IMR-90 (cell line): ENCODE measurements at regions not wholly inside any gene's neighbourhood (a gene's known extent, or its start where the extent isn't known, plus 50 kb on each side); places are given as distances from the start of the nearest gene placed in this dataset.

Experiments
- ATAC-seq: fragments of 200-7000 bp; cut with Tn5 transposase; 2 replicates; pipeline ENCODE4 v1.9.1; 2020; ENCODE audit warnings: low read depth, mild to moderate bottlenecking, moderate library complexity
- BruUV-seq: library from RNA; stranded (reverse); fragments of 400-500 nt; replicated peaks from 2 replicates; lab custom pipeline; 2021; lab: Mats Ljungman, UMichigan
- CTCF ChIA-PET: fragments of 300-600 bp; formaldehyde crosslinking; extraction: SDS; loops from one replicate; lab custom pipeline; 2021; ENCODE audit warnings: antibody characterized with exemption; lab: Yijun Ruan, JAX
- POLR2A ChIA-PET: fragments of 300-600 bp; sonication (Branson Sonifier 250); formaldehyde crosslinking; loops from one replicate; lab custom pipeline; 2022; ENCODE audit warnings: antibody characterized with exemption; ENCODE audit not compliant: unreplicated experiment; lab: Charles Lee
- DNase-seq: peaks from one replicate; pipeline ENCODE4 v3.0.0; 2013
- H2AFZ ChIP-seq: replicated peaks from 2 replicates; pipeline ENCODE3; 2013; ENCODE audit warnings: low read length, mild to moderate bottlenecking; ENCODE audit not compliant: poor library complexity
- H2AK5ac ChIP-seq: 2 replicates; pipeline ENCODE4 v1.6.1; 2013; ENCODE audit warnings: low read depth, low read length, inconsistent platforms
- H2AK9ac ChIP-seq: replicated peaks from 2 replicates; pipeline ENCODE3; 2013; ENCODE audit warnings: mild to moderate bottlenecking, low read depth, low read length, moderate library complexity; ENCODE audit not compliant: poor library complexity
- H2BK120ac ChIP-seq: 2 replicates; pipeline ENCODE4 v1.6.1; 2013; ENCODE audit warnings: low read depth, low read length, inconsistent platforms
- H2BK15ac ChIP-seq: 3 replicates; pipeline ENCODE4 v1.6.1; 2013; ENCODE audit warnings: low read depth, low read length, inconsistent platforms
- H2BK20ac ChIP-seq: 2 replicates; pipeline ENCODE4 v1.6.1; 2013; ENCODE audit warnings: low read depth, mild to moderate bottlenecking, inconsistent platforms, low read length, moderate library complexity
- H2BK5ac ChIP-seq: 2 replicates; pipeline ENCODE4 v1.6.1; 2013; ENCODE audit warnings: mild to moderate bottlenecking, low read depth, low read length, inconsistent platforms; ENCODE audit not compliant: poor library complexity, severe bottlenecking
- H3K14ac ChIP-seq: replicated peaks from 2 replicates; pipeline ENCODE4 v1.6.1; 2013; ENCODE audit warnings: low read depth, low read length, inconsistent platforms
- H3K18ac ChIP-seq: 2 replicates; pipeline ENCODE4 v1.6.1; 2013; ENCODE audit warnings: low read depth, low read length, control low read depth
- H3K23ac ChIP-seq: 2 replicates; pipeline ENCODE4 v1.6.1; 2013; ENCODE audit warnings: low read depth, low read length, inconsistent platforms
- H3K27ac ChIP-seq: 2 replicates; pipeline ENCODE4 v1.5.1; 2013; ENCODE audit warnings: mild to moderate bottlenecking, control low read depth, low read length; ENCODE audit not compliant: insufficient read depth
- H3K27me3 ChIP-seq: 2 replicates; pipeline ENCODE4 v1.6.1; 2013; ENCODE audit warnings: low read length; ENCODE audit not compliant: control insufficient read depth, insufficient read depth
- H3K36me3 ChIP-seq: 2 replicates; pipeline ENCODE4 v1.6.1; 2013; ENCODE audit warnings: low read length, mixed read lengths; ENCODE audit not compliant: control insufficient read depth, insufficient read depth
- H3K4ac ChIP-seq: 2 replicates; pipeline ENCODE4 v1.6.1; 2013; ENCODE audit warnings: low read depth, low read length, inconsistent platforms
- H3K4me1 ChIP-seq: 2 replicates; pipeline ENCODE4 v1.6.1; 2013; ENCODE audit warnings: low read length, mixed read lengths; ENCODE audit not compliant: control insufficient read depth, insufficient read depth
- H3K4me2 ChIP-seq: 2 replicates; pipeline ENCODE4 v1.6.1; 2013; ENCODE audit warnings: low read depth, mild to moderate bottlenecking, control low read depth, low read length, moderate library complexity
- H3K4me3 ChIP-seq: 2 replicates; pipeline ENCODE4 v1.5.1; 2013; ENCODE audit warnings: low read depth, mild to moderate bottlenecking, control low read depth, low read length, moderate library complexity; ENCODE audit not compliant: insufficient read depth
- H3K56ac ChIP-seq: 2 replicates; pipeline ENCODE4 v1.6.1; 2013; ENCODE audit warnings: low read length, inconsistent platforms; ENCODE audit not compliant: insufficient read depth; ENCODE audit errors: extremely low read depth
- H3K79me1 ChIP-seq, 2 experiments: 2 replicates each; pipeline ENCODE4 v1.6.1; 2013; ENCODE audit warnings: low read length in 2 of 2, inconsistent platforms in 1 of 2, low read depth in 1 of 2
- H3K9ac ChIP-seq: 2 replicates; pipeline ENCODE4 v1.6.1; 2013; ENCODE audit warnings: low read depth, low read length, control low read depth
- H3K9me1 ChIP-seq: 2 replicates; pipeline ENCODE4 v1.6.1; 2013; ENCODE audit warnings: low read length, inconsistent platforms; ENCODE audit not compliant: insufficient read depth
- H3K9me3 ChIP-seq: 2 replicates; pipeline ENCODE4 v1.6.1; 2013; ENCODE audit warnings: low read length; ENCODE audit not compliant: control insufficient read depth, insufficient read depth
- H4K20me1 ChIP-seq: 2 replicates; pipeline ENCODE4 v1.6.1; 2013; ENCODE audit warnings: low read length, inconsistent platforms; ENCODE audit not compliant: insufficient read depth
- H4K5ac ChIP-seq: 2 replicates; pipeline ENCODE4 v1.6.1; 2013; ENCODE audit warnings: mild to moderate bottlenecking, low read depth, low read length, control low read depth
- H4K8ac ChIP-seq, 2 experiments: 2 replicates each; pipeline ENCODE4 v1.6.1; 2013; ENCODE audit warnings: low read depth in 2 of 2, low read length in 2 of 2, control low read depth in 1 of 2, inconsistent platforms in 1 of 2
- H4K91ac ChIP-seq: 2 replicates; pipeline ENCODE4 v1.6.1; 2013; ENCODE audit warnings: low read depth, low read length, inconsistent platforms; ENCODE audit not compliant: insufficient read depth
- CTCF ChIP-seq: conservative IDR thresholded peaks from 2 replicates; pipeline ENCODE4 v1.5.1; 2012; ENCODE audit warnings: mild to moderate bottlenecking, low read depth, low read length, improper control_type of control experiment
- ELK1 ChIP-seq: fragments of 150-350 bp; IDR thresholded peaks from 2 replicates; pipeline ENCODE4 v1.6.1; 2016; ENCODE audit warnings: low read depth, mild to moderate bottlenecking, low read length, moderate library complexity, borderline replicate concordance
- FOS ChIP-seq: fragments of 150-350 bp; IDR thresholded peaks from 2 replicates; pipeline ENCODE4 v1.6.1; 2016; ENCODE audit warnings: low read depth, low read length
- USF2 ChIP-seq: fragments of 150-350 bp; IDR thresholded peaks from 2 replicates; pipeline ENCODE4 v1.6.1; 2017; ENCODE audit warnings: mild to moderate bottlenecking, antibody characterized with exemption, low read length, low read depth
- dilution Hi-C: fragments of 300-500 bp; cut with HindIII; formaldehyde crosslinking; loops from one replicate; pipeline ENCODE4 v1.14.3; 2018; ENCODE audit warnings: low sequenced_read_pairs; ENCODE audit not compliant: unreplicated experiment
- in situ Hi-C: fragments of 300-500 bp; cut with MboI; formaldehyde crosslinking; loops from 3 replicates; pipeline ENCODE4 v1.14.3; 2019; ENCODE audit warnings: low sequenced_read_pairs, inconsistent platforms, mixed read lengths
- intact Hi-C: fragments of 100-400 bp; cut with micrococcal nuclease; formaldehyde crosslinking; loops from 2 replicates; pipeline ENCODE4 v1.10.0; 2022

GRCh38 chr11:29511394-29511793, 505.4 kb downstream of the KCNA4 start:
- H3K79me1 ChIP-seq, result no peaks in the 10 kb centered on the region
- H3K4me1 ChIP-seq, result no peaks in the 10 kb centered on the region
- no peak overlapping the region for H2BK15ac ChIP-seq
- H4K20me1 ChIP-seq, result no peaks in the 10 kb centered on the region
- dilution Hi-C loops (no loop called here), intact Hi-C loops (no loop called here), in situ Hi-C loops (no loop called here)
- H3K36me3 ChIP-seq, result no peaks in the 10 kb centered on the region
- H2AFZ ChIP-seq, result no peak overlapping the region
- H3K18ac ChIP-seq, result no peak overlapping the region
- no peak overlapping the region for H2AK9ac ChIP-seq
- H4K91ac ChIP-seq, result no peak overlapping the region
- H2BK5ac ChIP-seq, result no peak overlapping the region
- no peaks in the 10 kb centered on the region for H3K9me3 ChIP-seq
- no peak overlapping the region for H3K9ac ChIP-seq
- CTCF ChIA-PET, result no interaction called here
- BruUV-seq, result no TSS peak
- ATAC-seq (no peak), DNase-seq (no peak)
- H3K27me3 ChIP-seq, result no peaks in the 10 kb centered on the region
- H3K4me2 ChIP-seq, result no peak overlapping the region
- no peak overlapping the region for H3K4me3 ChIP-seq
- no peak overlapping the region for H2BK120ac ChIP-seq
- no peaks in the 10 kb centered on the region for H3K9me1 ChIP-seq
- H3K23ac ChIP-seq, result no peak overlapping the region
- POLR2A ChIA-PET, result no interaction called here
- no peak overlapping the region for H3K56ac ChIP-seq
- H2AK5ac ChIP-seq, result no peak overlapping the region
- no peak overlapping the region for H3K14ac ChIP-seq
- H3K27ac ChIP-seq, result no peak overlapping the region
- no peak overlapping the region for H4K5ac ChIP-seq
- TF ChIP-seq CTCF, result no peak
- TF ChIP-seq ELK1, result no peak
- TF ChIP-seq FOS, result no peak
- no peak for TF ChIP-seq USF2
- H2BK20ac ChIP-seq, result no peak overlapping the region
- no peak overlapping the region for H3K4ac ChIP-seq
- no peak overlapping the region for H4K8ac ChIP-seq
